Body of pancreas (tissue), 4 donors: ENCODE measurements at regions not wholly inside any gene's neighbourhood (a gene's known extent, or its start where the extent isn't known, plus 50 kb on each side); places are given as distances from the start of the nearest gene placed in this dataset.

Source experiments
- CTCF ChIP-seq, 7 experiments: fragments of 450-650 bp in 4 of 7; fragments of 200-600 bp in 3 of 7; sonication (generic) in 3 of 7; IDR thresholded peaks; one replicate each; pipeline ENCODE4 v1.5.1; 2016 to 2019; ENCODE audit warnings: antibody characterized with exemption in 7 of 7
- POLR2A ChIP-seq, 3 donors: fragments of 450-650 bp; IDR thresholded peaks; one replicate each; pipeline ENCODE4 v1.6.1; 2016; ENCODE audit warnings: antibody characterized with exemption in 3 of 3, mild to moderate bottlenecking in 2 of 3

DNA sequence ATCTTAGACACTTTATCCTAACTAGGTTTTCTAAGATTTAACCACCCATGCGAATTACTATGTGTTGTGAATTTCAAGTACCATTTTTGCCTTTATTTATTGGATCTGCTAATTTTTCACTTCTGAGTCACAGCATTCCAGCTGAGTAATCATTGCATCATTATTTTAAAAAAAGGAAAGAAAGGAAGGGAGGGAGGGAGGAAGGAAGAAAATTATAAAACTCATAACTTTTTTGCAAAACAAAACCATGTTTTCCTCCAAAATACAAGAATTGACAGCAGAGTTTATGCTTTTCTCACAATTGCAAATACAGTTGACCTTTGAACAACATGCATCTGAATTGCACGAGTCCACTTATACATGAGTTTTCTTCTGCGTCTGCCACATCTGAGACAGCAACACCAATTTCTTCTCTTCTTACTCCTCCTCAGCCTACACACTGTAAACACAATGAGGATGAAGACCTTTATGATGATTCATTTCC lies 651.4 kb upstream of the NECTIN3 start:
- TF ChIP-seq CTCF (IDR thresholded peaks at IDR 0.05) (no peak), POLR2A (IDR thresholded peaks at IDR 0.05) (no peak)
